ENCODE measurements at regions not wholly inside any gene's neighbourhood (a gene's known extent, or its start where the extent isn't known, plus 50 kb on each side); places are given as distances from the start of the nearest gene placed in this dataset.

DNA sequence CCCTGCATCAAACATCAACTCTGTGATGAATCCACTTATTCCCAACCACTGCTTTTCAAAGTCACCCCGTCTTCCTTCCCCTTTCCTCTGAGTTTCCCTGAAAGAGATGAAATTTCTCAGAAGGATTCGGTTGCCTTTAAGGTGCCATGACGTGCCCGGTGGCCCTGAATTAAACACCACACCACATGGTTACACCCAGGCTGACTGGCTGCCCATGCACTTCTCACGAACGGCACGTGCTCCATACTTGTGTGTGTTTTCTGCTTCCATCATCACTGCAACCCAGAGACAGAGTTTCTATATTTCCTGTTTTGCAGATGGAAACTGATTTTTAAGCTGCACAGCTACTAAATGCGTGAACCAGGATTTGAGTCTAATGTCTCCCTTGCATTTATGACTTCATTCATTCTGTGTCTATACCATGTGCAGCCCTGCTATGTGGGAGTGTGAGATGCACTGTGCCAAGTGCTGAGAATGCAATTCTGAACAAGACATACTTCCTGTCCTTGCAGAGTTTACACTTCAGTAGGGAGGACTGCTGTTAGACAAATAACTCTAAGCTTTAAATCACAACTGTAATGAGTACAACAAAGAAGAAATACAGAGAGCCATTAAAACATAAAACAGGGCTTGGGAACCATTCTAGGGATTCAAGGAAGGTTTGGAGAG lies 162.9 kb downstream of the NXNL2 start:
- peaks cover 0 to 1% of the 10 kb centered on the region in 2 experiments for H3K36me3 ChIP-seq (ENCODE audit: control insufficient read depth in 1 of 2, insufficient read depth in 2 of 2, low read length in 2 of 2)
- H2AK5ac ChIP-seq (ENCODE audit: low read length), result no peak overlapping the region
- no peak overlapping the region for H3K4me3 ChIP-seq (ENCODE audit: low read depth, low read length)
- no peaks in the 10 kb centered on the region for H3K27me3 ChIP-seq (ENCODE audit: insufficient read depth, low read length)
- H3K4me1 ChIP-seq (ENCODE audit: control insufficient read depth in 1 of 2, insufficient read depth in 2 of 2, low read length in 2 of 2), result no peaks in the 10 kb centered on the region
- H3K4ac ChIP-seq (ENCODE audit: low read depth, low read length), result no peak overlapping the region
- no peak overlapping the region for H3K14ac ChIP-seq (ENCODE audit: low read length)
- no peak overlapping the region for H4K8ac ChIP-seq (ENCODE audit: low read depth, low read length)
- no peak overlapping the region for H3K18ac ChIP-seq (ENCODE audit: low read length)
- no peak overlapping the region for H4K91ac ChIP-seq (ENCODE audit: low read depth, low read length)
- no peak overlapping the region for H4K12ac ChIP-seq (ENCODE audit: low read depth, low read length)
- no peaks in the 10 kb centered on the region for H3K79me1 ChIP-seq (ENCODE audit: low read length)
- whole genome bisulfite sequencing (ENCODE audit: extremely low coverage, insufficient coverage, insufficient read length), result no CpG with 5 or more reads among the region's 8 CpGs
- H3K23ac ChIP-seq (ENCODE audit: low read length), result no peak overlapping the region
- H2BK5ac ChIP-seq (ENCODE audit: low read depth, low read length, poor library complexity), result no peak overlapping the region
- no peak overlapping the region for H3K27ac ChIP-seq (ENCODE audit: low read depth, low read length)
- H2AFZ ChIP-seq (ENCODE audit: insufficient read depth, low read length, poor library complexity), result no peak overlapping the region
- no peak overlapping the region for H2BK12ac ChIP-seq (ENCODE audit: low read length)
- H3K79me2 ChIP-seq (ENCODE audit: control insufficient read depth, insufficient read depth, low read length, poor library complexity), result no peaks in the 10 kb centered on the region
- no peak overlapping the region for H2BK120ac ChIP-seq (ENCODE audit: insufficient read depth, low read length, poor library complexity)
- H3K4me2 ChIP-seq (ENCODE audit: low read length), result no peak overlapping the region
- H3K9ac ChIP-seq (ENCODE audit: low read length), result no peak overlapping the region
- peaks cover 2% of the 10 kb centered on the region for H3K9me3 ChIP-seq (ENCODE audit: insufficient read depth, low read depth, low read length)
- no peak for DNase-seq

DNA sequence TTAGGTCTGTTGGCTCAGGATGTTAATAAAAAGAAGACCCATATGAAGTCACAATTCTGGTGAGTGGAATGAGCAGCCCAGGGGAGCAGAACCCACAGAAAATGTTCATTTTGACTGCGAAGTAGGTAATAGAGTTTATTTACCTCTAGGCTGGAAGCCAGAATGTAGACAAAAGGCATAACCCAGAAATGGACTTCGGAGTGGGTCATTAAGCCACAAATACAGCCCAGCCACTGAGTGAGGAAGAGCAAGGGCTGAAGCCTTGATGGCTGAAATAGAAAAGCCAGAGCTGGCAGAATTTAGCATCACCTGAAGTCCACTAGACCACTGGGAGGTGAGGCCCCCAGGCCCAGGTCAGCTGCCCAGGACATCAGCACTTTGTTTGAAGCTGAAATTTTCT lies 168.0 kb downstream of the NXNL2 start:
- no peaks in the 10 kb centered on the region for H3K9me3 ChIP-seq (ENCODE audit: insufficient read depth, low read depth, low read length)
- no peaks in the 10 kb centered on the region for H3K79me2 ChIP-seq (ENCODE audit: control insufficient read depth, insufficient read depth, low read length, poor library complexity)
- H3K27me3 ChIP-seq (ENCODE audit: insufficient read depth, low read length), result no peaks in the 10 kb centered on the region
- H3K36me3 ChIP-seq (ENCODE audit: control insufficient read depth in 1 of 2, insufficient read depth in 2 of 2, low read length in 2 of 2), result no peaks in the 10 kb centered on the region
- H2BK5ac ChIP-seq (ENCODE audit: low read depth, low read length, poor library complexity), result no peak overlapping the region
- H3K4me3 ChIP-seq (ENCODE audit: low read depth, low read length), result no peak overlapping the region
- H3K14ac ChIP-seq (ENCODE audit: low read length), result no peak overlapping the region
- no peak overlapping the region for H3K23ac ChIP-seq (ENCODE audit: low read length)
- no peak overlapping the region for H2BK120ac ChIP-seq (ENCODE audit: insufficient read depth, low read length, poor library complexity)
- no peak overlapping the region for H3K9ac ChIP-seq (ENCODE audit: low read length)
- no peak overlapping the region for H2BK12ac ChIP-seq (ENCODE audit: low read length)
- H2AK5ac ChIP-seq (ENCODE audit: low read length), result no peak overlapping the region
- no peak overlapping the region for H4K12ac ChIP-seq (ENCODE audit: low read depth, low read length)
- no CpG with 5 or more reads among the region's 2 CpGs for WGBS (ENCODE audit: extremely low coverage, insufficient coverage, insufficient read length)
- no peak overlapping the region for H3K4ac ChIP-seq (ENCODE audit: low read depth, low read length)
- no peaks in the 10 kb centered on the region for H3K4me1 ChIP-seq (ENCODE audit: control insufficient read depth in 1 of 2, insufficient read depth in 2 of 2, low read length in 2 of 2)
- H3K4me2 ChIP-seq (ENCODE audit: low read length), result no peak overlapping the region
- no peaks in the 10 kb centered on the region for H3K79me1 ChIP-seq (ENCODE audit: low read length)
- H3K18ac ChIP-seq (ENCODE audit: low read length), result no peak overlapping the region
- no peak overlapping the region for H2AFZ ChIP-seq (ENCODE audit: insufficient read depth, low read length, poor library complexity)
- no peak overlapping the region for H4K8ac ChIP-seq (ENCODE audit: low read depth, low read length)
- H4K91ac ChIP-seq (ENCODE audit: low read depth, low read length), result no peak overlapping the region
- no peak for DNase-seq
- no peak overlapping the region for H3K27ac ChIP-seq (ENCODE audit: low read depth, low read length)

DNA sequence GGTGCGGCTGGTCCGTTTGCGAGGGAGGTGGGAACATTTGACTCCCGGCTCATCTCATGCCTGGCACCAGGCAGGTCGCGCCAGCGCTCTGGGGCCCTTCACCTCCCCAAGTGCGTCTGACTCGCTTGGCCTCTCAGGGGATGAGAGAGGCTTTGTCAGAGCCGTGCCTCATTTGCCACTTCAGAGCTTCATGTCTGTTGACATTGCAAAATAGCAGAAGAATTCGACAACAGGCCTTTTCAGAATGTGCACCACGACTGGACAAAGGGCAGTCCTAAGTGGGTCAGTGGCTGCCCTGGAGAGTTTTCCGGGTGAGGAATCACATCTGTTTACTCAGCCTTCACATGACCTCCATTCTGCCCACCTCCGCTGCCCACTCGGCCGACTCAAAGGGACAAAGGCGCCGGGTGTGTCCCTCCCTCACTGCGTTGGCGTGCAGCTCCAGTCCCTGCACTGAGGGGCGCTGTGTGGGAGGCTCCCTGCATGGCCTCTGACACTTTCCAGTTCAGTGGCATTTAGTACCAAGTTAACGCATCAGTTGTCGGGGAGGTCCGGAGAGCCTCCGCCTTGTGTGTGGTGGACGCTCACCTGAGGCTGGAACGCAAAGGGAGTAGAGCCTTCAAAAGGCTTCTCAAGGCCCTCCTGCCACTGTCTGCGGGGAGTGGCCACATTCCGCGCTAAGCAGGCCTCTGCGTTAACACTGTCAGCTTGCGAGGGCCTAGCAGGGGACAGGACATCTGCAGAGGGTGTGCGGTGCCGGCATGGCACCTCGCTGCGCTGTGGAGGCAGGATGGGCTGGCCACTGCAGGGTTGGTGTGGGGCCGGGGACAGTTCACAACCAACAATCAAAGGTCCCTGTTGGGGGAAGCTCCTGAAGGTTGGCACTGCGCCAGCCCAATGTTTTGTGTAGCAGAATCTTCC lies 171.5 kb downstream of the NXNL2 start:
- Histone ChIP-seq H3K18ac (ENCODE audit: low read length) (no peak overlapping the region), H3K79me2 (ENCODE audit: control insufficient read depth, insufficient read depth, low read length, poor library complexity) (no peaks in the 10 kb centered on the region), H3K36me3 (ENCODE audit: control insufficient read depth in 1 of 2, insufficient read depth in 2 of 2, low read length in 2 of 2) (no peaks in the 10 kb centered on the region), H2BK12ac (ENCODE audit: low read length) (peak overlapping the region; percentile 23), H3K4ac (ENCODE audit: low read depth, low read length) (no peak overlapping the region), H3K23ac (ENCODE audit: low read length) (no peak overlapping the region), H2BK120ac (ENCODE audit: insufficient read depth, low read length, poor library complexity) (no peak overlapping the region), H3K9ac (ENCODE audit: low read length) (no peak overlapping the region), H4K8ac (ENCODE audit: low read depth, low read length) (no peak overlapping the region), H3K79me1 (ENCODE audit: low read length) (no peaks in the 10 kb centered on the region), H3K4me3 (ENCODE audit: low read depth, low read length) (no peak overlapping the region), H4K91ac (ENCODE audit: low read depth, low read length) (no peak overlapping the region), H3K27ac (ENCODE audit: low read depth, low read length) (no peak overlapping the region), H3K4me1 (ENCODE audit: control insufficient read depth in 1 of 2, insufficient read depth in 2 of 2, low read length in 2 of 2) (no peaks in the 10 kb centered on the region), H2AFZ (ENCODE audit: insufficient read depth, low read length, poor library complexity) (no peak overlapping the region), H3K27me3 (ENCODE audit: insufficient read depth, low read length) (no peaks in the 10 kb centered on the region), H2AK5ac (ENCODE audit: low read length) (no peak overlapping the region), H3K4me2 (ENCODE audit: low read length) (no peak overlapping the region), H3K9me3 (ENCODE audit: insufficient read depth, low read depth, low read length) (peaks cover 2% of the 10 kb centered on the region), H3K14ac (ENCODE audit: low read length) (no peak overlapping the region), H4K12ac (ENCODE audit: low read depth, low read length) (no peak overlapping the region), H2BK5ac (ENCODE audit: low read depth, low read length, poor library complexity) (no peak overlapping the region)
- DNase-seq, result no peak
- WGBS (ENCODE audit: extremely low coverage, insufficient coverage, insufficient read length), result no CpG with 5 or more reads among the region's 38 CpGs

DNA sequence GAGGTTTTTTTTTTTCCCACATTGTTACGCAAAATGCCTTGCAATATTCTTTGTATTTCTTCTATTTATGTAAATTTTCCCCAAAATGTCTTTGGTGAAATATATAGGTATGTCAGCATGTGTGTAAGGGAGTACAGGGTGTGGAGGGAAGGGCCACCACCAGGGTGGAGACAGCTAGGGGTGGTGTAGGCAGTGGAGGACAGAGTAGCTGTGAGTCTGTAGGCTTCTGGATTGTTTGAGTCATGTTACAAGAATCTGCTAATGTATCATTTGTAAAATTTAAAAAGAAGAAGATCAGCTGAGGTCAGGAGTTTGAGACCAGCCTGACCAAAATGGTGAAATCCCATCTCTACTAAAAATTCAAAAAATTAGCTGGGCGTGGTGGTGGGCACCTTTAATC lies 175.5 kb downstream of the NXNL2 start:
- H3K4me2 ChIP-seq (ENCODE audit: low read length), result no peak overlapping the region
- no peak overlapping the region for H3K9ac ChIP-seq (ENCODE audit: low read length)
- no peak overlapping the region for H4K91ac ChIP-seq (ENCODE audit: low read depth, low read length)
- H3K27me3 ChIP-seq (ENCODE audit: insufficient read depth, low read length), result no peaks in the 10 kb centered on the region
- H3K18ac ChIP-seq (ENCODE audit: low read length), result no peak overlapping the region
- H2BK120ac ChIP-seq (ENCODE audit: insufficient read depth, low read length, poor library complexity), result no peak overlapping the region
- H2AK5ac ChIP-seq (ENCODE audit: low read length), result no peak overlapping the region
- H3K79me2 ChIP-seq (ENCODE audit: control insufficient read depth, insufficient read depth, low read length, poor library complexity), result no peaks in the 10 kb centered on the region
- no peak overlapping the region for H4K12ac ChIP-seq (ENCODE audit: low read depth, low read length)
- H2BK12ac ChIP-seq (ENCODE audit: low read length), result no peak overlapping the region
- no peak overlapping the region for H3K4me3 ChIP-seq (ENCODE audit: low read depth, low read length)
- no peak overlapping the region for H4K8ac ChIP-seq (ENCODE audit: low read depth, low read length)
- no peaks in the 10 kb centered on the region for H3K36me3 ChIP-seq (ENCODE audit: control insufficient read depth in 1 of 2, insufficient read depth in 2 of 2, low read length in 2 of 2)
- H3K79me1 ChIP-seq (ENCODE audit: low read length), result no peaks in the 10 kb centered on the region
- no peak overlapping the region for H3K27ac ChIP-seq (ENCODE audit: low read depth, low read length)
- no peak overlapping the region for H2BK5ac ChIP-seq (ENCODE audit: low read depth, low read length, poor library complexity)
- H3K9me3 ChIP-seq (ENCODE audit: insufficient read depth, low read depth, low read length), result peaks cover 2% of the 10 kb centered on the region
- no peak overlapping the region for H3K23ac ChIP-seq (ENCODE audit: low read length)
- no peak overlapping the region for H2AFZ ChIP-seq (ENCODE audit: insufficient read depth, low read length, poor library complexity)
- no peak overlapping the region for H3K14ac ChIP-seq (ENCODE audit: low read length)
- H3K4me1 ChIP-seq (ENCODE audit: control insufficient read depth in 1 of 2, insufficient read depth in 2 of 2, low read length in 2 of 2), result no peaks in the 10 kb centered on the region
- no peak for DNase-seq
- H3K4ac ChIP-seq (ENCODE audit: low read depth, low read length), result no peak overlapping the region
- WGBS (ENCODE audit: extremely low coverage, insufficient coverage, insufficient read length), result no CpG with 5 or more reads among the region's 2 CpGs

Data from trophoblast cell (in vitro differentiated cells and primary cell).